HG02840 (cell line): ENCODE measurements at regions not wholly inside any gene's neighbourhood (a gene's known extent, or its start where the extent isn't known, plus 50 kb on each side); places are given as distances from the start of the nearest gene placed in this dataset.

ENCODE experiments used
- ATAC-seq: cut with Tn5 transposase; IDR thresholded peaks from one replicate; pipeline ENCODE4 v1.9.1; 2021; ENCODE audit warnings: mild to moderate bottlenecking, moderate library complexity, moderate number of reproducible peaks; ENCODE audit not compliant: unreplicated experiment, low FRiP score

DNA sequence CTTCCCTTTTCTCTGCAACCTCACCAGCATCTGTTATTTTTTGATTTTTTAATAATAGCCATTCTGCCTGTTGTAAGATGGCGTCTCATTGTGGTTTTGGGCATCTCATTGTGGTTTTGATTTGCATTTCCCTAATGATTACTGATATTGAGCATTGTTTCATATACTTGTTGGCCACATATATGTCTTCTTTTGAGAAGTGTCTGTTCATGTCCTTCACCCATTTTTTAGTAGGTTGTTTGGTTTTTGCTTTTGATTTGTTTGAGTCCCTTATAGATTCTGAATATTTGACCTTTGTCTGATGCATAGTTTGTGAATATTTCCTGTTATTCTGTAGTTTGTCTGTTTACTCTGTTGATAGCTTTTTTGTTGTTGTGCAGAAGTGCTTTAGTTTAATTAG lies 312.2 kb upstream of the TBC1D5 start:
- ATAC-seq, result no peak

DNA sequence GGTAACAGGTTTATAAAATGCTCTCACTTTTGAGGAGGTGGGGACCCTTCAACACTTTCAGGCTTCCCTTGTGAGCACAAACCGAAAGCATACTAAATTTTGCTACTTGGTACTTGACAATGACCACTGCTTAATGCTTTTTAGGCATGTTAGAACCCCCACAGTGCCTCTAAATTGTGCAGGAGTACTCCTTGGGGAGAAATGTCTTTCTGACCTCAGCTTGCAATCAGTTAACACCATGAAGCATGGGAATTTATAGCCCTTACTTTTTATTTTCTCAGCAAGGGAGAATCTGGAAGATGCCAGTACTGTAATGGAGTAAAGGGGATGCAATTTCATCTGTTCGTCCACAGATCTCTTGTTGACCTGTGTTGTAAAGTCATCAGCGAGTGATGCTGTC lies 308.9 kb upstream of the TBC1D5 start:
- no peak for ATAC-seq

DNA sequence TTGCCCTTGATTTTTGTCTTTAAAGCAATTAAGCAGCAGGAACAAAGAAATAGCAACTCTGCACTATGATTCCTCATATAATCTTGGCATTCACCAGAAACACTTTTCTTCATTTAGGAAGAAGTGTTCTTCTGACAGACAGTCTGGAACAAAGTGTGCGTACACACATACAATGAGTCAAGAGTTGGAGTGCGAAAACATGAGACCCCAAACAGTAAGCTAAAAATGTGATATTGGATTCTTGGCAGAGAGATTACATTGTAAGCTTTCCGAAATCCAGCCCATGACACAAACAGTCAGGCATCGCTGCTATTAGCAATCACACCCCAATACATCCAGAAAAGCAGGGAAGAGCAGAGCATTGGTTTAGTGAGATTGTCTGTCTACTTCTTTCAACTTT lies 306.7 kb upstream of the TBC1D5 start:
- no peak for ATAC-seq

DNA sequence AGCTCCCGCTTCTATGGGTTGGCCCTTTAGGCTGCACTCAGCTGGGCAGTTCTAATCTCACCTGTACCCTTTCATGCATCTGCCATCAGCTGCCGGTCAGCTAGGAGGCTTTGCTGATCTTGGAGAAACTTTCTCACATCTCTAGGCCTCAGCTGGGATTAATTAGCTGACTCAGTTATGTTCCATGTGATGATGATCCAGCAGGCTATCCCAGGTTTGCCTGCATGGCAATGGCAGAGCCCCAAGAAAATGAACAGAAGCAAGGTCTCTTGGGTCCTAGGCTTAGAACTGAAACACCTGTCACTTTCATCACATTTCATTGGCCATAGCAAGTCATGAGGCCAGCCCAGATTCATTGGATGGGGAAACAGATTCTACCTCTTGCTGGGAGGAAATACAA lies 304.6 kb upstream of the TBC1D5 start:
- no peak for ATAC-seq

DNA sequence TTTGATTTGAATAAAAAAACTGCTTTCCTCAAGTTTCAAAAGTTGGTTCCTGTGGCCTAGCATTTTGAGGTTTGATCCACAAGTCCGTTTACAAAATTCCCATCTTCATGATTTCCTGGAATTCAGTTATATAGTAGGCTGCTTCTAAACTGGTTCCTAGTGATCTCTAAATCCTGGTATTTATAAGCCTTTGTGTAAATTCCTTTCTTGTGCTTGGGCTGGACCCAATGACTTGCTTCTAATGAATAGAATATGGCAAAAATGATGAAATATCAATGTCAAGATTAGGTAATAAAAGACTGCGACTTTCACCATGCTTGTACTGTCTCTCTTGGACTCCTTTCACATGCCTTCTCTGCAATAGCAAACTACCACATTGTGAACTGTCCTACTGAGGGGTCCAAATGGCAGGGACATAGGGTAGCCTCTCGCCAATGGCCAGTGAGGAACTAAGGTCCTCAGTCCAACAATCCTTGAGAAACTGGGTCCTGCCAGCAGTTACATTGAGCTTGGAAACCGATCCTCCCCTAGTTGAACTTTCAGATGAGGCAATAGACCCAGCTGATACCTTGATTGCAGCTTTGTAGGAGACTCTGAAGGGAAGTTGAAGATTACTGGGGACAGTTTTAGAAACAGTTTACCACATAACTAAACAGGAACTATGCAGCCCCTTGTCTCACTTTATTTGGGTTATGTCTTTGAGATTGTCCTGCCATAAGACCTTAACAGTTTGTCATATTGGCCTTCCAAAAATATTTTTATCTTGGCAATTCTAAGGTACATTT lies 303.9 kb upstream of the TBC1D5 start:
- ATAC-seq, result no peak

DNA sequence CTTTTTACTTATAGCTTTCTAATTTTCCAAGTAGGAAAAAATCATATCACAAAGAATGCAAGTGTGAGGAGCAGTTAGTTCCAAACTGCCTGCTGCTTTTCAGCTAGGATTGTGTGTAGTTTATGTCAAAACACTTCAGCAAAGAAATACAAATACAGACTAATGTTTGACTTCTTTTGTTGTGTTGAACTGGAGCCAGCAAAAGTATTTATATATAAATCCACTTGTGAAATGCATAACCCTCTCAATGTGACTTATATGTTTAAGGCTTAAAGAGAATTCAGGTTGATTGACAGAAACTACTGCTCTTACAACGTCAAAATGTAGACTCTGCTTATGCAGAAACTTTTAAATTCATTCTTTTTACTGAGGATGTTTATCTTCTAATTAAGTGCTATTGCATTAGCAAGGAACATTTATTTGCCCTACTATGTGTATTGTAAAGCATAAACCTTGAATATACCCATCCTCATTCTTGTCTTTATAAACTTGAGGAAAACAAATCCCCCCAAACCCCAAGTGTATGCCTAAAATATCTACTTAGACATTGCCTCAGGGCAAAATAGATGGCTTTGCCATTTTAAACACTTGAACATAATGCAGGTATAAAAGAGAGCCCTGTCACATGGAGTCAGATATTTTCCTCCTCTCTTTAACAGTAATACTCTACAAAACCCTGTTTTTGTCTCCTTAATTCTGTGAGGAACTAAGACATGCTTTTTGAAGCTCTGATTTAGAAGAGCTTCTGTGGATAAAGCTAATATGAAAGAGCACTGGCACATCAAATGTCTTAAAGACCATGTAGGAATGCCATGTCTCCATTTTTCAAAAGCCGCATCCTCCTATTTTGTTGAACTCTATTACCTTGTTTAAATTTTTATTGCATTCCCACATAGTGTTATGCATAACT lies 302.8 kb upstream of the TBC1D5 start:
- ATAC-seq, result no peak

DNA sequence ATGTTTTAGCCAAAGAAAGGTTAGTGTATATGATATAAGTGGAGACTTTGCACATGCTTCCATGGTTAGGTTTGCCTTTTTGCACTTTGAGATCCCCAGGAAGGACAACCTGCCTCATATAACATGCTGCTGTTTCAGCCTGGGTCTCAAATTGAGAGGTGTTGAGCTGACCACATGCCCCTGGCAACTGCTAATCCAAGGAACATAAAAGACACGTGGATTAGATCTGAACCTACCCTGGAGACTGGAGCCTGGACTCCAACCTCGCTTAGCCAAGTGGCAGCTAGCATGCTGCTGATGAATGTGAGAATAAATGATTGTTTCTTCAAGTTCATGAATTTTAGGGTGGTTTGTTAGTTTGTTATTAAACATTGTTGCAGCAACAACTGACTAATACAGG lies 301.8 kb upstream of the TBC1D5 start:
- no peak for ATAC-seq

DNA sequence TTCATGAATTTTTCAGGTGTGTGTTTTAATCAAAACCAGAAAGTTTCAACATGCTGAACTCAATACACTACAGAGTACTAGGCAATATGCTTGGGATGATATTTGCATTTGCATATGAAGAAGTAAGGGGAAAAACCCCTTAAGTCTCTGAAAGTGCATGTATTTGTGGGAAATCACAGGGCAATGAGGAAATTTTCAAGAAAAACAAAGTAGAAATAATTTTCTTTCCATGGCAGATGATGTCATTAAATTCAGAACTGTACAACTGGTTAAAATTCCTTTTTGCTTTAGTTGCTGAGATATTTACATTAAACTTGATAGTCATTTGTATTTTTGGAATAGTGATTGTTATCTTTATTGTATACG lies 294.0 kb upstream of the TBC1D5 start:
- ATAC-seq, result no peak

DNA sequence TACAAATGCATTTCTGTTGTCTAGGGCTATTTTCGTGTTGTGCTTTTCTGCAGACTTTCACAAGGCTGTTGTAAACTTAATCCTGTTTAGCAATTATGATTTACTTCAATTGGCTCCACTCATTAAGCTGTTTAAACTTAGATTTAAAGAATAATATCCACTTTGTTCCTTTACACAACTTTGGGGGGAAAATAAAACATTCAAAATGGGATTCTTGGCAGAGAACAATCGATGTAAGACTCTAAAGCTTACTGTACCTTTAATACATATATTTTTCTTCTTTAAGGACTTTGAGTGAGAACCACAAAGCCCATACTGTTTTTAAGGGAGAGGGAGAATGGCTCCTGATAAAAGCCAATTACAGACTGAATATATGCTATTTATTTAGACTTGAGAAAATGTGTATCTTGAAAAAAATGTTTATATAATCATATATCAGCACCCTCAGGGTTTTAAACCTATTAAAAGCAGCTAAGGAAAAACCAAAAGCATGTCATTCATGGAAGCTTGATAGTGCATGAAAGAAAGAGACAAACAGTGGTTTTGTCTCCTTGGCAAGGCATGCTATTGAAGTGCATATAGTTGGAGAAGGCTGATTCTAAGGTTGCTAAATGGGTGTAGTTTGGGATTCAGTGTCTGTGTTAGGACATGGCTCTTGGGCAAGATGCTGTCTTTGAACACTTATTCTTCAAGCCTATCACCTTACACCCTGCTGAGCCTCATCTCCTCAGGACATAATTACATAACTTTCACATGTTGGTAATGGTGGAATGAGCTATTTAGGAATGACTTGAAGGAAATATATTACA lies 293.4 kb upstream of the TBC1D5 start:
- no peak for ATAC-seq

DNA sequence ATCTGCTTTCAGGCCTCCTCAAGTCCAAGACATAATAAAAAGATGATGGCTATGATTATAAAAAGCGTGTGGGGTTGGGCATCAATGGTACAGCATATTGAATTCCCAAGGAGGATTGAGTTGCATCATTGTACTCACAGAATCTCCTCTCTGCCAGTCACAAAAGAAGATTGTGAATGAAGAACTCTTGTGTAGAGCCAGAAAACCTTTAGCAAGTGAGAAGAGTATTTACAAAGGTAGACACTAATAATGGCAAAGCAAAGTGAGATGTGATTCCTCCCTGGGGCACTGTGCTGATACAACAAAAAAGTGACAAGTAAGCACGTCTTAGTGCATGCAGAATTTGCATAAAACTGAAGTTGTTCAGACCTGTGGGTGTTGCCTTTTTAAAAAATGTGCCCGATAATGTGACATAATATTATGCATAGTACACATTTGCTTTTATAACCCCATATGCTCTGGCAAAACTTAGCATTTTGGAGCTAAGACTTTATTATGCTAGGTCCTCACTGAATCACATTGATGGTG lies 291.2 kb upstream of the TBC1D5 start:
- no peak for ATAC-seq

DNA sequence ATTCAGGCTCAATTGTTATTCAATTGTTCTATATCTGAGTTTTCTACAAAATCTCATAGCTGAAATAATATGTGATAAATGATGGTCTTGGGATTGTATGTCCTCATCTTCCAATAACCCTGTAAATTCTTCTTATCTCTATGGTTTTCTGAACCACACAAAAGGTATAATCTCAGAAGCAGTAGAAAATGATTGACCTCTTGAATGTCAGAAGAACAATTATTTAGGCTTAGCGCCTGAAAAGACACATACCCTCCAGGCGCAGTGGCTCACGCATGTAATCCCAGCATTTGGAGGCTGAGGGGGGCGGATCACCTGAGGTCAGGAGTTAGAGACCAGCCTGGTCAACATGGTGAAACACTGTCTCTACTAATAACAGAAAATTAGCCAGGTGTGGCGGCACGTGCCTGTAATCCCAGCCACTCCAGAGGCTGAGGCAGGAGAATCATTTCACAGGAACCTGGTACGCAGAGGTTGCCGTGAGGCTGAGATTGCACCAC lies 288.0 kb upstream of the TBC1D5 start:
- ATAC-seq, result no peak

DNA sequence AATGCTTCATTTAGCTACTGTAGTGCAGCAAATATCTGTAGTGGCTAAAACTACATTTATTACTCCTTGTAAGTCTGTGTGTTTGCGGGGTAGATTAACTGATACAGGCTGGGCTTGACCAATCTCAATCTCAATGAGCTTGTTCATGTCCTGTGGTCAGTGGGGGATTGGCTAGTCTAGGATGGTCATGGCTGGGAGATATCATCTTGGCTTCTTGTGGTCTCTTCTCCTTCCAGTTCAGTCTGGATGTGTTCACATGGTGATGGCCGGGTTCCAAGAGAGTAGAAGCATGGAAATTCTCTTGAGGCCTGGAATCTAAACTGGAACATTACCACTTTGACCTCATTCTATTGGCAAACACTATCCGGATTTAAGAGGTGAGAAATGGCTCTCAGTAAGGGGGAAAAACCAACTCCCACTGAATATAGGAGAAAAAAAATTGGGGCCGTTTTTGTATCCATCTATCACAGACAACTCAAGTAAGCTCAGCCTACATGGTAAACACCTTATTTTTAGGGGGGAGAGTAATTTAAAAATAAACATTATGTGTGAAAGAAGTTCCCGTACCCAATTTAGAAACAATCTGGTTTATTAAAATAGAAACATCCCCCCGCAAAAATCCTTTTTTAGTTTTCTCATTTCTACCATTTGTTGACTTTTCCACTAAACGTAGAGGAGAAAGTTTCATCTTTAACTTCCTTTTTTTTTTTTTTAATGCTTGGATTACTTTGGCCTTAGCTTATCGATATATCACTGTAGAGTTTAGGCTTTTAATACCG lies 284.9 kb upstream of the TBC1D5 start:
- no peak for ATAC-seq

DNA sequence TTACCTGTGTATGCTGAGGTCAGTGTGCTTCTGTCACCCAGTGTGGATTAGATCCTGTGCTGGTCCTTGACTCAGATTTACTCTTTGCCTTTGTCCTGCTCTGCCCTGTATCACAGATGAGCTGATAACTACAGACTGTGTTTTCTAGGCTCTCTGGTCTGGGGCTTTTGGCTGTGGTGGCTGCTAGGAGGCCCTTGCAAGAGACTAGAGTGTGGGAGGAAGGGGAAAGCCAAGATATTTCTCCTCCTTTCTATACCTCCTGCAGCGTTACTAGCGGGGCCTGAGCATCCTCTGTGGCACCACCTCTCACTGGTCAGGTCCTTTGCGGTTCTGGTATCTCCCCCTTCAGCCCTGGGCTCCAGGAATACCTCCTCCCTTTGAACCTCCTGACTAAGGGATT lies 282.3 kb upstream of the TBC1D5 start:
- ATAC-seq, result no peak

DNA sequence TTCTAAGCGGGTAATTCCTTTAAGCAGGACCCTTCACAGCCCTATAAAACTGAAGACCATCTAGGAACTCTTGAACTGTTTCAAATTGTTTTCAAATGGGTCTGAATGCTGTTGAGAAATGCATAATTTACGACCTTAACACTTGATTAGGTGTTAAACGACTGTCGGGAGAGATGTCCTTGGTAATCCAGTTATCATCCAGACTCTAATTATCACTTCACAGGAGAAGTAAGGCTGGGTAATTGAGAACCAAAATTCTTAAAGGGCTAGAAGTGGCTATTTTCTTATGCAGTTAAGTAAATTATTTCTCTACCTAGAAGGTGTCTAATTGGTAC lies 276.7 kb upstream of the TBC1D5 start:
- ATAC-seq, result no peak

DNA sequence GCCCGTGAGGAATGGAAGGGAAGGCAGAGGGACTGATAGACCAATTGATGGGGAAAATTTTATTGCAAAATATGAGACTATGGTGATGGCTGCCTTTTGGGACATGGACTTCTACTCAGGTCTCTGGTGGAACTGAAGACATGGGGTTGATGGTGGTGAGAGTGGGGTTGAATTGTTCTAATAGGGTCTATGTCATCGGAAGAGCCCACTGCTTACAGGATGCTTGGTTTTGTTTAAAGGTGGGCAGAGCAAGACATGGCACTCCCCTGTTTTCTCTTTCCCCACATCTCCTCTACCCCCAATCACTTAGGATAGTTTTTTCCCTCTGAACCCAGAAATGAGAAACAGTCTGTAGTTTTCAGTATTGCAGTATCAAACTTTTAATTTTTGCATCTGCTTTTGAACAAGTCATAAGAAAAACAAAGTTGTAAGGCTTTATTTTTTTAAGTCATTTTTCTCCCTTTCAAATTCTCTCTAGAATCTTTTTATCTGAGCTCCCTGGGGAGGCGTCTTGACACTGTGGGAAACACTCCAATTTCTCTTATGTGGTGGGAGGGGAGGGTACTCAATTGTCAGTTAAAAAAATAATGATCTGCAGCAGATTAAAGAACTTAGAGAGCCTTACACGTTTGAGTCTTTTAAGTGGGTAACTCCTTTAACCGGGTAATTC lies 276.2 kb upstream of the TBC1D5 start:
- no peak for ATAC-seq

DNA sequence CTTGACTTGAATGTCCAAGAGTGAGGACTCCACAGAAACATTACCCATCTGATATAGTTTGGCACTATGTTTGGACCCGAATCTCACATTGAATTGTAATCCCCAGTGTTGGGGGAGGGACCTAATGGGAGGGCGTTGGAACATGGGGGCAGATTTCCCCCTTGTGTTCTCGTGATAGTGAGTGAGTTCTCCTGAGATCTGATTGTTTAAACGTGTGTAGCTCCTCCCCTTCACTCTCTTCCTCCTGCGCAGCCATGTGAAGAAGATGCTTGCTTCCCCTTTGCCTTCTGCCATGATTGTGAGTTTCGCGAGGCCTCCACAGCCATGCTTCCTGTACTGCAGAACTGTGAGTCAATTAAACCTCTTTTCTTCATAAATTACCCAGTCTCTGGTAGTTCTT lies 273.9 kb upstream of the TBC1D5 start:
- ATAC-seq, result no peak

DNA sequence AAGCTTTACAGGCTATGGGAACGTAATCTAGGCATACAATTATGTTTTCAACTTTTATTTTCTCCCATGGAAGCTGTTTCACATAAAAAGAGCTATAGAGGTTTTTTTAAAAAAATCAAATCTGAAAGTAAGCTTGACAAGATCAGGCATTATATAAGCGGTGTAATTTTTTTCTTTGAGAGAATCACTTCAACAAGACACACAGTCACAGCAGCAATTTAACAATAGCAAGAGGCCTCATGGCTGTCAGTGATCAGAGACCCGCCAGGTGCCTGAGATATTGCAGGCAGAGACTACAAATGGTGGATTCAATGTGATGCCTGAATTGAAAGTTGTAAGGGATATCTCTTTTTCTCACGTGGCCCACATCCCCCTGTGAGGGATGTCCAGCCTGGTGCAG lies 270.5 kb upstream of the TBC1D5 start:
- ATAC-seq, result no peak

DNA sequence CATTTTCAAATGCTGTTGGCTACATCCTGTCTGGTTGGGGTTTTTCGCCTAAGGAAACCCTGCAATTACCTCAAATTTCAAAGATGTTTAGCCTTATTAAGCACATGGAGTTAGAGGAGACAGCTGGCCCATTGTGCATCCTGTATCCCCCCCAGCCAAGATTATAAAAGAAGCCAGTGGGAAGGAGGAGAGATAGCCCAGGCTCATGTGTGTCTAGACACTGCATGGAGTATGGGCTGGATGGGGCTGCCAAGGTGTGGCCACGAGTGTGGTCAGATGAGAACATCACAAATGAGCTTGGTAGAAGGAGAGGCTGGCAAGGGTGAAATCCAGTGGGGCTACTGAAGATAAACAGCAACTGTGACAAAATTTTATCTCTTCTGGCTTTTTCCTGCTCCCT lies 270.0 kb upstream of the TBC1D5 start:
- no peak for ATAC-seq

DNA sequence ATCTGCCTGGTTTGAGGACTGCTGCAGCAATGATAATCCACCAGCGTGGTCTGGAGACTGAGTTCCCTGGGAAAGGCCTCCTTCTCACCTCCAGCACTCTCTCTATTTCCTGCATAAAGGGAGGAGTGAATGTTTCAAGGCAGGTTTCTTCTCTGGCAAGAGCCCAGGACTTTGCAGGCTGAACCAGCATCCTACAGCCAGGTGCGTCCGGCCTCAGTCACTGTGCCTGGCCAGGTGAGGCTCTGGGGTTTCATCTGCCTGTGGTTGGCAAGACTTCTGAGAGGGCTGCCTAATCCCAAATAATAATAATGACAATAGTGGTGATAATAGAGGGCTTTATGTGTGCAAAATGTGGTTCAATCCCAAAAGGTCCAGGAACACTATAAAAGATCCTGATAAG lies 269.0 kb upstream of the TBC1D5 start:
- ATAC-seq, result no peak
